ENCODE measurements at regions not wholly inside any gene's neighbourhood (a gene's known extent, or its start where the extent isn't known, plus 50 kb on each side); places are given as distances from the start of the nearest gene placed in this dataset.
"Not testable (repeated sequence)": the region's sequence is repeated elsewhere in the genome, so short reads cannot be mapped to it uniquely, and the experiment has no call there.

- DNase-seq (ENCODE audit: low read depth, low spot score) = no peak
Observed at GRCh38 chr6:74638412-74638811, 567.4 kb downstream of the COL12A1 start.

DNA sequence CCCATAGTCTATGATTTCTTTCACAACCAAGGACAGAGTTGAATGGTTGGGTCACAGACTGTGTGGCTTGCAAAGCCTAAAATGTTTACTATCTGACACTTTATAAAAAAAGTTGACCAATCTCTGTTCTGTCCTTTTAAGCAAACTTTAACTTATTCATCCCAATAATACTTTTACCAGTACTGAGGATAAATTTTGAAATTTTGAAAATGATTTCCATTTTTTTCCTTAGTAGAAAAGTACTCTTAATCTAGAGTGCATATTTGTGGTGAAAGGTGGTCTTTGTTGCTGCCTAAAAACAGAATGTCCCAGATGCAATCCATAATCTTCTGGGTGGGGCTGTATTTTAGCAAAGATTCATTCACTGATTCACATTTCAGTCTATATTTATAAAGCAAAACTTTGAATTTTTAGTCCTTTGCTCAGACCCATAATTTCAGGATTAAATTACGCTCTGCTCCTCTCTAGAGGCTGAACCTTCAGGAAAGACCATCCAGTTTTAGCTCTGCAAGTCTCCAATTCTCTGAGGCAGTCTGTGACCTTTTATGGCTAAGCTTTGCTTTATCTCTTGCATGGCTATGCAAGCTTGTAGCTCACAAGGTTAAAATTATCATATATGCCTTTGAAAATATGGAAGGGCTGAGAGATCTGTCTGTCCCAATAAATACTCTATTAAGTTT, 573.5 kb downstream of the COL12A1 start:
- no peak for DNase-seq (ENCODE audit: low read depth, low spot score)

- no peak for DNase-seq (ENCODE audit: low read depth, low spot score)
Observed at GRCh38 chr6:74631564-74631963, 574.3 kb downstream of the COL12A1 start.

GRCh38 chr6:74626288-74626687, 579.6 kb downstream of the COL12A1 start:
- no peak for DNase-seq (ENCODE audit: low read depth, low spot score)

GRCh38 chr6:74623027-74623426, 582.8 kb downstream of the COL12A1 start:
- no peak for DNase-seq (ENCODE audit: low read depth, low spot score)

- no peak for DNase-seq (ENCODE audit: low read depth, low spot score)
Observed at GRCh38 chr6:74611220-74611619, 594.6 kb downstream of the COL12A1 start.

DNA sequence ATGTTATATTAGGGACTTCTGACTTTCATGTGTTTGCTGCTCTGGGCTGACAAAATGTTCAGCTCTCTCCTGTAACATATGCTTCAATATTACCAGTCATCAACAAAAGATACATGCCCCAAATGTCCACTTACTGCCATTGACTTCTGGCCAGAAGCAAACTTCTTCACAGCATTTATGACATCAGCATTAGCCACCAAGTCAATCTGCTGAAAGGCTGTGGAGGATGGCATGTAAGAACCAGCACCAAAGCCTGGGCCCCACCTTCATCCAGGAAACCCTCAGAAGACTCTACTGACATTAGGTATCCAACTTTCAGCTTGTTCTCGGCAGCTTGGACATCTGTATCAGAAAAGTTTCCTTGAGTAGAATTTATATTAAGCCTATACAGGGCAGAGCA, 595.5 kb downstream of the COL12A1 start:
- DNase-seq (ENCODE audit: low read depth, low spot score) = no peak

DNA sequence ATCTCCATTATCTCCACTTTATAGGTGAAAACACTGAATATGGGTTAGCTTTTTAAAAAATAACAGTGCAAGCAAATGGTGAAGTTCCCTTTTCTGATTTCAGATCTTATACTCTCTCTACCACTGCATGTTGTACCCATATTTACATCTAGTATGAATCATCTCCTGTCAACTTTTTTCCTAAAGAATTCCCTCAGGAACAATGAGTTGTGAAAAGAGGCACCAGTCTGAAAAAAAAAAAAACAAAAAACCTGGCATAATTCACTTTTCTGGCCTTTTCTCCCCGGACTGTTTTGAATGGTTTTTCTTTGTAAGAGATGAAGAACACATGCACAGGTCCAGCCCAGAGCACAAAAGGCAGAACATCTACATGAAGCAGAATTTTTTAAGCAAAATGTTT, 596.0 kb downstream of the COL12A1 start:
- DNase-seq (ENCODE audit: low read depth, low spot score) = peak; percentile 4

DNA sequence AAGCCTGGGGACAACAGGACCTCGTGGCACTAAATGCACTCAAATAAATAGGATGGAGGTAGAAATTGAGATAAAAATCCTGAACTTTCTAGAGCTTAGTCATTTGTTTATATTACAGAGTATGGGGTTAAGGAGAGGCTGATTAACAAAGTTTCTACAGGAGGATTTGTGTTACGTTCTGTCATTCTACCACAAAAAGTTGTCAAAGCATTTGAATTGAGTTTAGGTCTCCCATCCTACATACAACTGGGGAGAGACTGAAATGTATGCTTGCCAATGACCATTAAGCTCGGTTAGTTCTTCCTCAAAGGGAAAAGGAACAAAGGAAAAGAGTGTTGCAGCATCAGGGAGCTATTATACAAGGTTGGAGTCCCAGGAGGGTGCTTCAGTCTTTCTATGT, 597.9 kb downstream of the COL12A1 start:
- DNase-seq (ENCODE audit: low read depth, low spot score) = no peak

- no peak for DNase-seq (ENCODE audit: low read depth, low spot score)
Observed at GRCh38 chr6:74607468-74607867, 598.4 kb downstream of the COL12A1 start.

DNA sequence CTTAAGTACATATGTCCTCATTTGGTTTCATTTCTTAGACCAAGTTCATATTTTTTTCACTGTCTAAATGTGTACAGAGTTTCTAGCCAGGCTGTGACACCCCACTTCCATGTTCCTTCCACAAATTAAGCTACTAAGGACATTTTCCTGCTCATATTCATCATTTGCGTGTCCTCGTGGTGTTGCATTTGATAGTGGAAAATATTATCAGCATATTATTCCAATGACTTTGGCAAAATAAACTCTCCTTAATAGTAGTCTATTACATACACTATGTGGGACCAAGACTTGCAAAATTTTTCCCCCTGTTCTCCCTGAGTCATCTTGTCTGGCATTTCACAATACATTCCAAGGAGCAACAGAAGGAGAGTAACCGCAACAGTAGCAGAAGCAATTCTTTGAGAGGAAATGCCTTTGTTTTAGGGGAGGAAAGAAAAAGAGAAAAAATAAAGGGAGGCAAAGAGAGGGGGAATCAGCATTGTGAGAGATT, 599.2 kb downstream of the COL12A1 start:
- peak; percentile 64 for DNase-seq (ENCODE audit: low read depth, low spot score)

DNA sequence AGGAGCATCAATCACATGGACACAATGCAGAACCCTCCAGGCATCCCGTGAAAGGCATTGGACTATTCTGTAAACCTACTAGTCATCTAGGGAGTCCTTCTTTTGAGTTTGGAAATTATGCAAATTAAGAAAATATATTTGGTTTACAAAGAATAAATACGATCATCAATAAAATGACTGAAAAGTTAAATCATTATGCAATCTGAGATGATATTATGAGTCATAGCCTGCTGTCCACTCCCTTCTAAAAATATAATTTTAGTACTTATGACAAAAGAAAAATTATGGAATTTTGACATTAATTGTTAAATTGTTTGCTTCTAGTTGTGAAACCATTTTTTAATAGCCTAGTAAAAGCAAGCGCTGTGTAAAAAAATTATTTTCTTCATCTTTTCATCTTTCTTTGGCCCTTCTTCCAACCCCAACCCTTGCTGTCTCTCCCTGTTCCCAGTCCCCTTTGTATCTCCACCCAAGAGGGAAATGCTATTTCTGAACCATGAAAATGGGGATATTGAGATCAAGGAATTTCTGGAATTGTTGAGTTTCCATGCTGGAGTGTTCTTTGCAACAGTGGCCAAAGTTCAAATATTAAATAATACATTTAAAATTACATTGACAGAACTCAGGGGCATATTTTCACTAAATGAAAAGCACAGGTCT, 599.8 kb downstream of the COL12A1 start:
- no peak for DNase-seq (ENCODE audit: low read depth, low spot score)

DNA sequence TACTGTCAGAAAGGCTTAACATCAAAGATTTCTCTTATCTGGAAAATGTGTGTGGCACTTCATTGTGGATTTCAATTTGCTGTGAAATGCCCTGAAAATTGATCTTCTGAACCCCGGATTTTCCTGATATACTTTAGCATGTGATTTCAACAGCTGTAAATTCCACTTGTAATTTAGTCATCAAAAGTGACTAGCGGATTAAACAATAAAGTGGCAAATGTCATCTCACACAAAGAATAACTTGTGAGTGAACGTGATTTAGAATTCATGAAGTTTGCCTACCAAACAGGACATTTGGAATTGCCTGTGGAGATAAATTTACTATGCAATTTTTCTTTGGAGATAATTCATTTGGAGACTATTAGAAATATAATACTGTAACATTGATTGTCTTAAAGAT, 601.6 kb downstream of the COL12A1 start:
- DNase-seq (ENCODE audit: low read depth, low spot score) = no peak

DNA sequence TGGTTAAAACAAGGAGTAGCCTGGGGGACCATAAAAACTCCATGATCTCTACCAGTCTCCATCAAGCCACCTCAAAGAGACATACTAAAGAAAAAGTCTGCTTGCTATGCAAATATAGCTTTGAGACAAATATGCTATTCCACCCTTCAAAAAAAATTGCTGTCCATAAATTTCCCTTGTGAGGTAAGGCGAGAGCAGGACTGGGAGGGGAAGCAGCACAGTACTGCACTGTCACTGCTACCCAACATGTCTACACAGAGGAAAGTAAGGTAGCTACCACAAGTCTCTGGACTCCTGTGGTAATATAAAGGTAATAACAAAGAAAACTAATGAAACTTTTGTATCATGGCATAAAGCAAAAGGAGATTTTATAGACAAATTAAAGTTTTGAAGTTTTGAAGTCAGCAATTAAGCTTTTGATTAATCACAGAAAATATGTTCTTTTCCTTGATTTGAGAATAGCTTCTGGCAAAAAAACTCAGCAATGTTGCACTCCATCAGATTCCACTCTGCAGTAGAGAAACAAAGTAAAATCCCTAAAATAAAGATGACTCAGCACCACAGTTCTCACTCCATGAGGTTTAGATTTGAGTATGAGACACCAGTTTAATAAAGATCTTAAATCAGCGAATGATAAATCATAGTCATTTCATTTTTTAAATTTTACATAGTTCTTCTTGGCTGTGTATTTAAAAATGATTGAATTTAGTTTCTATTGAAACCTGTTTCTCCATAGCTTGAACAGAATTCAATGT, 602.4 kb downstream of the COL12A1 start:
- DNase-seq (ENCODE audit: low read depth, low spot score) = no peak

DNA sequence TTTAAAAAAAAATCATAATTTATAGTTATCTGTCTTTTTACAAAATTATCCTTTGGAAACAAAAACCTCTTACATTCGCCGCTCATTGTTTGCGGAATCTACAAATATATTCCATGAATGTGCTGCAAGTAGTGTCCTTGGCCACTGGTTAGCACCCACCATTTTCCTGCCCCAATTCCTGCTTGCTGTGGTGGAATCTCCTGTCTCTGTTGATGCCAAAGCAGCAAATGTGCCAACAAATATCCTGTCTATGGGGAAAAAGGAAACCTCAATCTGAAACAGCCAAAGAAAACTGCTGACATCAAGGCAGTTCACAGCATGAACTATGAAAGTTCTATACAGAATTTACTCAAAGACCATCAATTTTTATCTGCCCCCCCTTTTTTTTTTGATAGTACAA, 603.6 kb downstream of the COL12A1 start:
- DNase-seq (ENCODE audit: low read depth, low spot score) = no peak

DNA sequence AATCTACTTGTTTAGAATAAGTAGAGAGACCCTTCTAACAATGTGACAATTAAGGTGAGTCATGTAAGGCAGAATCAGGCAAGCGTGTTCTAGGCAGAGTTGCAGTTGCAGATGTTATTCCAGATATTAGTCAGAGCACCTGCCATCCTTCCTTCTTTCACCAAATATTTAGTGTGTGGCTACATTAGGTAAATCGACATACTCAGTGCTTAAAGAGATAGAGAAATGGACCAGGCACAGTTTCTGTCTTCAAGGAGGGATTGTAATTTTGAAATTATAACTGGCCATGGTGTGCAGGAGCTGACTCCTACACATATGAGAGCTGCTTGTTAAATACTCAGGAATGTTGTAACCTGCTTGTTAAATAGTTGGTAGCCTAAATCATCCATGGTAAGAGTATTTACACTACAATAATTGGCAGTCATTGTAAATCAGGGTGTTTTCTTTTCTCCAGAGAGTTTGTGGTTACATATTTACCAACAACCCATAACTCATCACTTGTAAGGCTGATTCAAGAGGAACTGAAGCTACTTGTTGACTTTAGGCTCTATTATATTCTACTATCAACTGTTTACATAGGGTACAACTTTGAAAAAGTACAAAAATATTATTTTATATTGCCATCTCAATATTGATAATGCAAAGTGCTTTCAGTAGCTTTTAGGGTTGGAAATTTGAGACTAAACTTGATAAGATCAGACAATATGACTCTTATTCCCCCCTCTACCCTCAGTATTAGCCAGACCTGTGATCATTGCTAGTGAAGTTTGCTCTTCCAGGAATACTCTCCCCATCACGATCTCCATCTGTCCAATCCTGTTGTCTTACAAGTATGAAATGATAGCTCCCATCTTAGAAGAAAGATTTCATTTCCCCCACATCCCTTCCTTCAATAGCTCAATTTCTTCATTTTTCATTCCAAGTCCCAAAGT, 607.1 kb downstream of the COL12A1 start:
- DNase-seq (ENCODE audit: low read depth, low spot score) = no peak

GRCh38 chr6:74597840-74598239, 608.0 kb downstream of the COL12A1 start:
- no peak for DNase-seq (ENCODE audit: low read depth, low spot score)

DNA sequence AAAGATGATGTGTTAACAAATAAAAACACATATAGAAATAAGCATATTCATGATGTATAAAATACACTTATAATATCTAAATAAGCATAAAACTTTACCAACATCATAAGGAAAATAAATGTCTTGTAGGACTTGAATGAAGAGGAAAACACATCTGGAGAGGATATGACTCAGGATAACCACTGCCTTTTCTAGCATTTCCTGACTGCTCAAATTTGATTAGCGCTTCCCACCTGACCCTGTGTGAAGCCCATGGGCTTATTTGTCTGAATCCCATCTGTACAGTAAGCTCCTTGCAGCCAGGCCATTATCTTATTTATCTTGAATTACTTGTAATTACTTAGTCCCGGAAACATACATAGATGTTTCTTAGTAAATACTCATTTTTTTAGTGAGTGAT, 608.6 kb downstream of the COL12A1 start:
- DNase-seq (ENCODE audit: low read depth, low spot score) = peak; percentile 13

DNA sequence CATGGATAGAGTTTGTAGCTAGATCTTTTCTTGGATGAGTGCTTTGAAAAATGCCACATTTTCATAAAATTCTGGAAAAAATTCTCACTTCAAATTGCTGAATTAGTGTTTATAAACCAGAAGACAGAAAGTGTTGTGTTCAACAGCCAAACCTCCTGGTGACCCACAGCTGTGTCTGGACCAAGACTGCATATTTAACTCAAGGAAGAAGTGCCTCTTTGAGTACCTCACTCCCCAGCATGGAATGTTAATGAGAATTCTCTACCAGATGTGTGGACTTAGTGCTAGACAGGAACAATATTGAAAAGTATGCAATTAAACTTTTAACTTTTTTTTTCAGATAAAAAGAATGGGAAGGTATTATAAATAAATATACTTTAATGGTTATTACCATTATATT, 609.3 kb downstream of the COL12A1 start:
- no peak for DNase-seq (ENCODE audit: low read depth, low spot score)

GRCh38 chr6:74594350-74594749, 611.5 kb downstream of the COL12A1 start:
- DNase-seq (ENCODE audit: low read depth, low spot score) = not testable (repeated sequence)

DNA sequence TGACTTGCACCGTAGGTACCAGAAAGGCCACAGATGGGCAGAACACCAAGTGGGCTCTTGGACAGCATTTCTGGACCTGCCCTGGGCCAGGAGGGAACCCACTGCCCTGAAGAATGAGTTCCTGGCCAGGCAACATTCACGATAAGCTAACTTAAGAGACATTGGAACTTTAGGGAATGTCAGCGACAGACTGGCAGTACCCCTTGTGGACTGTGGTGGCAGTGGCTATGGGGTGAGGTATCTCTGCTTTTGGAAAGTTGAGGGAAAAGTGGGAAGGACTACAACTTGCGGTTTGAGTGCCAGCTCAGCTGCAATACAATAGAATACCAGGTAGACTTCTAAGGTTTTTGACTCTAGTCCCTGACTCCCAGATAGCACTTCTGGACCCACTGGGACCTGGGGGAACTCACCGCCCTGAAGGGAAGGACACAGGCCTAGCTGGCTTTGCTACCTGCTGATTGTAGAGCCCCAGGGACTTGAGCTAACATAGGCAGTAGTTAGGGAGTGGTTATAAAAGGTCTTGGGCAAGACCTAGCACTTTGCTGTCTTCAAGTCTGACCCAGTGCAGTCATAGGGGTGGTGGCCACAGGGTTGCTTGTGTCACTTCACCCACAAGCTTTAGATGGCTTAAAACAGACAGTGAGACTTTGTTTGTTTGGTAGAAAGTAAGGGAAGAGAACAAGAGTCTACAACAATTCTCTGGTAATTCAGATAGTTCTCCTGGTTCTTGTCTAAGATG, 617.6 kb downstream of the COL12A1 start:
- DNase-seq (ENCODE audit: low read depth, low spot score) = no peak

All from pulmonary artery endothelial cell (primary cell).